Head of caudate nucleus (tissue), 42 donors: ENCODE measurements at regions not wholly inside any gene's neighbourhood (a gene's known extent, or its start where the extent isn't known, plus 50 kb on each side); places are given as distances from the start of the nearest gene placed in this dataset.
"Not testable (repeated sequence)": the region's sequence is repeated elsewhere in the genome, so short reads cannot be mapped to it uniquely, and the experiment has no call there.

ENCODE experiments used
- DNase-seq, 42 donors: peaks; one replicate each; pipeline versions ENCODE4 v3.0.0 to v3.0.0-alpha.2; 2020 to 2021; ENCODE audit warnings: mixed read lengths in 7 of 42
- intact Hi-C: fragments of 100-400 bp; cut with DNase I; formaldehyde crosslinking; loops from one replicate; pipeline ENCODE4 v1.15.0; 2022

DNA sequence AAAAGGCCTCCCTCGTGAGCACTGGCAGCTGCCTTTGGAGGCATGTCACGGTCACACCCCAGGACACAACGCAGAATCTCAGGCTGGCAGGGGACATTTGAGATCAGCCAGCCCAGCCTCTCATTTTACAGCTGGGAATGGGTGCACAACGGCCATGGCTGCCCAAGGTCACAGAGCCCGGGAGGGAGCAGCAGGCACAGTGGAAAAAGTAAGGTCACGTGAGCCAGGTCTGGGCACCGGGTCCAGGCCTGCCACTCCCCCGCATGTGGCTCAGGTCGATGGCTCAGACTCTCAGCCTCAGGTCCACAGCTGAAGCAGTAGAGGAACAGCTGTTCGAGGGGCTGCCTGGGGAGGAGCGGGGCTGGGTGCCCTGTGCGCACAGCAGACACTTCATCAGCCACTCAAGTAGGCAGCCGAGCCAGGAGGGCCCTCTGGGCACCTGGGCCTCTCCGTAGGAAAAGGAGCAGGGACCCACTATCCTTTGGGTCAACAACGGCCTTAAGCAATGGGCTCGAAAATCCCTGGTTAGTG is 260.6 kb downstream of the GOLGA6L6 start:
- peak in 4 of 42 donors; percentile 14 to 43 (median 38) for DNase-seq

DNA sequence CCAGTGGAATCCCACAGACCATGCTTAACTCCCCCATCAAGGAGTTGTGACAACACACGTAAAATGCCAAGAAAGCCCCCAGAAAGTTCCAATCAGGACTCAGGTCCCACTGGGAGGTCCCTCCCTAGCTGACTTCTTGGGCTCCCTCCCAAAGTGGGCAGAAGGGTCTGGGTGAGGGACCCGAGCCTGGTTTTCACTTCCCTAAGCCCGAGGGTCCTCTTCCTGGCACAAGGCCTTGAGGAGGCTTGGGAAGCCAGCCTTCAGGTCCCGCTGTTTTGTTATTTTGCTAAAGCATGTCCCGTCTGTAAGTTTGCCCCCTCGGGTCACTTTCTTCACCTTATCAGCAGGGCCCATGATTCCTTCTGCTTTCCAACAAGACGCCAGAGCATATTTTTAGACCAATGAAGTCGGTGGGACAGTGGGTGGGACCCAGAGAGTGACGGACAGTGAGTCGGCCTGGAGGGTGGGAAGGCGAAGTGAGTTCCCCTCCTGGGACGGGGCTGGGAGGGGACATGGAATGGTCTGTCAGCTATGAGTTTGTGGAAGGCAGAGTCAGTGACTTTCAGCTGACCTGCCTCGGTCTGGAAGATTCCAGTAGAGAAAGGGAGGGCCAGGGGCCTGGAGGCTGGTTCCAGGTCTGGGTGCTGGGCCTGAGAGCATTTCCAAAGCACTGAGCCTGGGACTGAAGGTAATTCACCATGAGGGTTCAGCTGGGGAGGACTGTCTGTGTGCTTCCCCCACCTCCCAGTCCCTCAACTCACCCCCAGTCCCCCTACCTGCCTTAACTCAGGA is 261.3 kb downstream of the GOLGA6L6 start:
- DNase-seq: peak in 5 of 42 donors; percentile 7 to 43 (median 30)
- intact Hi-C loops: not testable (repeated sequence)

More for the DNA sequence above, 260.6 kb downstream of the GOLGA6L6 start:
- intact Hi-C loops: no loop called here

- intact Hi-C loops: not testable (repeated sequence)
Observed at GRCh38 chr15:20279056-20279455, 262.5 kb downstream of the GOLGA6L6 start.

GRCh38 chr15:20278376-20278775 is 263.2 kb downstream of the GOLGA6L6 start:
- peak in 3 of 42 donors; percentile 5 to 39 (median 38) for DNase-seq
- intact Hi-C loops: not testable (repeated sequence)

More at GRCh38 chr15:20279056-20279455, 262.5 kb downstream of the GOLGA6L6 start:
- DNase-seq: peak in 3 of 42 donors; percentile 6 to 29 (median 20)

DNA sequence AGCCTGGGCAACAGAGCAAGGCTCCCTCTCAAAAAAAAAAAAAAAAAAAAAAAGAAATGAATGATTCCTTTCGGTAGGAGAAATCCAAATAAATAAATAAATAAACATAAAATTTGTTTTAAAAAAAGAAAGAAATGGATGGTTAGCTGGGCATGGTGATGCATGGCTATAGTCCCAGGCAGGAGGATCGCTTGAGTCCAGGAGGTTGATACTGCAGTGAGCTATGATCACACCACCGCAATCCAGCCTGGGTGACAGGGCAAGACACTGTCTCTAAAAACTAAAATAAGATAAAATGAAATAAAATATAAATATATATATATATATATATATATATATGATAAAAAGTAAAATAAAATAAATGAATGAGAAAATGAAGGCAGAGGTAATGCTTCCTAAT is 264.1 kb downstream of the GOLGA6L6 start:
- DNase-seq: peak in 4 of 42 donors; percentile 5 to 42 (median 36)
- intact Hi-C loops: not testable (repeated sequence)

DNA sequence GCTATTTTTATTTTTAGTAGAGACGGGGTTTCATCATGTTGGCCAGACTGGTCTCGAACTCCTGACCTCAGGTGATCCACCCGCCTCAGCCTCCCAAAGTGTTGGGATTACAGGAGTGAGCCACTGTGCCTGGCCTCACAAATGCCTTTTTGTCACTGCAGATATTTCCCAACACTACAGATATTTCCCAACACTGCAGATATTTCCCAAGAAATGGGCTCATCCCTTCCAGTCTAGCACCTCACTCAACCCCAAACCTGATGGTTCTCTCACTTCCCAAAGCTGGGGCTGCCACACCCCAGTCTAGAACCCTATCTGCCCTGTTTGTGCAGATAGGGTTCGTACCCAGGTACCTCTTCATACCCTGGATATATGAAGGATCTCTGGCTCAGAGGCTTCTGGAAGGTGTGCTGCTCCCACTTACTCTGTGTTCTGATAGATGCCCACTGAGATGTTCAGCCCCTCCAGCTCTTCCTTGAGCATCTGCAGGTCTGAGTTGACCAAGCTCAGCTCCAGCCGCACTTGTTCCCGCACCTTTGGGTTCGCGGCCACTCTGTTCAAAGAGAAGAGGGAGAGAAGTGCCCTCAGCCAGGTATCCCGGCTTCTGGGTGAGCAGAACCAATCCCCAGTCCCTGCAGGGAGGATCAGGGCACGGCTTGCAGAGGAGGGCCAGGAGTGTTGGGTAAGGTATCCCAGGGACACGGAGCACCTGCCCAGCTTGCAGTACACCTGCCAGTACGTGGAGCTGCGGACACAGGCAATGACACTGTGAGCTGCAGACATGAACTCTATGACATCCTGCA is 265.1 kb downstream of the GOLGA6L6 start:
- DNase-seq: peak in 4 of 42 donors; percentile 19 to 47 (median 38)
- intact Hi-C loops: not testable (repeated sequence)

DNA sequence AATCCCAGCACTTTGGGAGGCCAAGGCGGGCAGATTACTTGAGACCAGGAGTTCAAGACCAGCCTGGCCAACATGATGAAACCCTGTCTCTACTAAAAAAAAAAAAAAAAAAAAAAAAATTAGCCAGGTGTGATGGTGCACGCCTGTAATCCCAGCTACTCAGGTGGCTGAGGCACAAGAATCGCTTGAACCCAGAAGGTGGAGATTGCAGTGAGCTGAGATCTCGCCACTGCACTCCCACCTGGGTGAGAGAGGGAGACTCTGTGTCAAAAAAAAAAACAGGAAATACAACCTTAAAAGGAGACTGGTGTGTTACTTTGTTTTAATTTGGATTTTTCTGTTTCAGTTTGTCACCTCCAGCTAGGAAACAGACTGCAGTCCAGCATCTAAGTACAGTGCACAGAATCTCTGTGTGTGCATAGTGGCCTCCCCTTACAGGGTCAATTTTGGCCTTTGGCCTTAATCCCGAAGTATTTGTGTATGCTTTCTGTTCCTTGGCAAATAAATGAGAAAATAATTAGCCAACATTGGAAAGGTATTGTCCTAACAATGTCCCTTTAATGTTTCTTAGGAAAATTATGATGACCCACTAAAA is 266.1 kb downstream of the GOLGA6L6 start:
- intact Hi-C loops: not testable (repeated sequence)

GRCh38 chr15:20272422-20273184 is 269.0 kb downstream of the GOLGA6L6 start:
- intact Hi-C loops: no loop called here
- no peak for DNase-seq

More for the DNA sequence above, 266.1 kb downstream of the GOLGA6L6 start:
- peak in 4 of 42 donors; percentile 6 to 40 (median 22) for DNase-seq

- DNase-seq: no peak
- intact Hi-C loops: no loop called here
Observed at GRCh38 chr15:20271647-20272046, 270.0 kb downstream of the GOLGA6L6 start.

GRCh38 chr15:20269956-20270355 is 271.6 kb downstream of the GOLGA6L6 start:
- intact Hi-C loops, DNase-seq: not testable (repeated sequence)

DNA sequence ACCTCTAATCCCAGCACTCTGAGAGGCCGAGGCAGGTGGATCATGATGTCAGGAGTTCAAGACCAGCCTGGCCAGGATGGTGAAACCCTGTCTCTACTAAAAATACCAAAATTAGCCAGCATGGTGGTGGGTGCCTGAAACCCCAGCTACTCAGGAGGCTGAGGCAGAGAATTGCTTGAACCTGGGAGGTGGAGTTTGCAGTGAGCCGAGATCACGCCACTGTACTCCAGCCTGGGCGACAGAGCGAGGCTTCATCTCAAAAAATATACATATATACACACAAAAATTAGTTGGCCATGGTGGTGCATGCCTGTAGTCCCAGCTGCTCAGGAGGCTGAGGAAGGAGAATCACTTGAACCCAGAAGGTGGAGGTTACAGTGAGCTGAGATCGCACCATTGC is 273.6 kb downstream of the GOLGA6L6 start:
- intact Hi-C loops: not testable (repeated sequence)
- peak in 1 of 42 donors; percentile 3 for DNase-seq

DNA sequence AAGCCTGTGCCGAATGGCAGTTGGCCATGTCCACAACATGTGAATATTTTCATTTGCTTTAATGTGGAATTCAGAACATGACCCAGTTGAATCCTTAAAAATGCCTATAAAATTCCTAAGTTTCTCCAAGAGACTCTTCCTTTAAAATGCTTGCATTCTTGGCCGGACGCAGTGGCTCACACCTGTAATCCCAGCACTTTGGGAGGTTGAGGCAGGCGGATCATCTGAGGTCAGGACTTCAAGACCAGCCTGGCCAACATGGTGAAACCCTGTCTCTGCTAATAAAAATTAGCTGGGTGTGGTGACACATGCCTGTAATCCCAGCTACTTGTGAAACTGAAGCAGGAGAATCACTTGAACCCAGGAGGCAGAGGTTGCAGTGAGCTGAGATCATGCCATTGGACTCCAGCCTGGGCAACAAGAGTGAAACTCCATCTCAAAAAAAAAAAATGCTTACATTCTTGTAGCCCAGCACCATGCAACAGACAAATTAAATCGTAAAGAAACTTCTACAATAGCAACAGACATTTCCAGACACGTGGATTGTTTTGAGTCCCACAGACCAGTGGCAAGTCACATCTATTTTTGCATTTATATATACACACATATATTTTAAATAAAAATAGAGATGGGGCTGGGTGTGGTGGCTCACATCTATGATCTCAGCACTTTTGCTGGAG is 274.4 kb downstream of the GOLGA6L6 start:
- intact Hi-C loops: not testable (repeated sequence)
- DNase-seq: peak in 1 of 42 donors; percentile 1

DNA sequence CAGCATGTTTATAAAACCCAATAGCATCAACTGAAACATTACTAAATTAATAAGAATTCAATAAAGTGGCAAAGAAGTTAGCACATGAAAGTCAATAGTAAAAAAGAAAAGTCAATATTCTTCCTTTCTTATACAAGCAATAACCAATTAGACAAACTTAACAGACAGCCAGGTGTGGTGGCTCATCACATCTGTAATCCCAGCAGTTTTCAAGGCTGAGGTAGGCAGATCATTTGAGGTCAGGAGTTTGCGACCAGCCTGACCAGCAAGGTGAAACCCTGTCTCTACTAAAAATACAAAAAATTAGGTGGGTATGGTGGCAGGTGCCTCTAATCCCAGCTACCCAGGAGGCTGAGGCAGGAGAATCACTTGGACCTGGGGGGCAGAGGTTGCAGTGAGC is 275.9 kb downstream of the GOLGA6L6 start:
- peak in 1 of 42 donors; percentile 2 for DNase-seq
- intact Hi-C loops: not testable (repeated sequence)

DNA sequence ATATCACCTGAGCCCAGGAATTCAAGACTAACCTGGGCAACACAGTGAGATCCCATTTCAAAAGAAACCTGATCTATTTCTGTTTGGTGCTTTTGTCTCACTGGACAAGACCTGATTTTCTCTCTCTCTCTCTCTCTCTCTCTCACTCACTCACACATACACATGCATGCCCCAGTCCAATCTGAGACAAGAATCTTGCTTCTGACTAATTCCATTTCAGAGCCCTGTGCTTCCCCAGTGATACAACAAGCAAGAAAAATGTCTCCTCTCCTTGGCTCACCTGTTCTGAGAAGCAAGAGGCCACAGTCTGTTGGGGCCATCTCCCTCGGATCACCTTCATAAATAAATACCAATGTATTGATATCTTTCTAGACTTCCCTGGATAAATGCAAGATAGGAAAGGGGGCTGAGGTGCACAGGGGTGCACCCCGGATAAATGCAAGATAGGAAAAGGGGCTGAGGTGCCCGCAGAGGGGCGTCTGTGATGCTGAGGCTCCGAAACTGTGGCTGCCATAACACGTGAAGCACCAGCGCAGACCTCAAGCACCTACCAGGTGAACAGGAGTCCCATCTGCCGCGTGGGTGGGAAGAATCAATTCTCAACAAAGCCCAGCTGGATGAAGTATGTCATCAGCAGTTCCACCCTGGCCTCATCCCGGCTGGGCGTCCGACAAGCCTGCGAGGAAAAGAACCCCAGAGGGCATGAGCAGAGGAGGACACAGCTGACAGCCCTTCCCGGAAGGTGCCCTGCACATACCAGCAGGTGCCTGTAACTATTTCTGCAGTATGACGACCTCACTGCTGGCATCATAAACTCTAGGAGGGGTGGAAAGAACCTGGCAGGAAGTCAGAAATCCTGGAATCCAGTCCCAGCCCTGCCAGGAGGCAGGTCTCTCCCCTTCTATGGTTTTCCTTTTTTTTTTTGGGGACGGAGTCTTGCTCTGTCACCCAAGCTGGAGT is 280.0 kb downstream of the GOLGA6L6 start:
- peak in 1 of 42 donors; percentile 18 for DNase-seq
- intact Hi-C loops: not testable (repeated sequence)

DNA sequence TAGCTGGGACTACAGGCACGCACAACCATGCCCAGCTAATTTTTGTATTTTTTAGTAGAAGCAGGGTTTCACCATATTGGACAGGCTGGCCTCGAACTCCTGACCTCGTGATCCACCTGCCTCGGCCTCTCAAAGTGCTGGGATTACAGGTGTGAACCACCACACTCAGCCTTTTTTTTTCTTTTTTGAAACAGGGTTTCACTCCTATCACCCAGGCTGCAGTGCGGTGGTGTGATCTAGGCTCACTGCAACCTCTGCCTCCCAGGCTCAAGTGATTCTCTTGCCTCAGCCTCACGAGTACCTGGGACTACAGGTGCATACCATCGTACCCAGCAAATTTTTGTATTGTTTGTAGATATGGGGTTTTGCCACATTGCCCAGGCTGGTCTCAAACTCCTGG is 280.9 kb downstream of the GOLGA6L6 start:
- intact Hi-C loops, DNase-seq: not testable (repeated sequence)

DNA sequence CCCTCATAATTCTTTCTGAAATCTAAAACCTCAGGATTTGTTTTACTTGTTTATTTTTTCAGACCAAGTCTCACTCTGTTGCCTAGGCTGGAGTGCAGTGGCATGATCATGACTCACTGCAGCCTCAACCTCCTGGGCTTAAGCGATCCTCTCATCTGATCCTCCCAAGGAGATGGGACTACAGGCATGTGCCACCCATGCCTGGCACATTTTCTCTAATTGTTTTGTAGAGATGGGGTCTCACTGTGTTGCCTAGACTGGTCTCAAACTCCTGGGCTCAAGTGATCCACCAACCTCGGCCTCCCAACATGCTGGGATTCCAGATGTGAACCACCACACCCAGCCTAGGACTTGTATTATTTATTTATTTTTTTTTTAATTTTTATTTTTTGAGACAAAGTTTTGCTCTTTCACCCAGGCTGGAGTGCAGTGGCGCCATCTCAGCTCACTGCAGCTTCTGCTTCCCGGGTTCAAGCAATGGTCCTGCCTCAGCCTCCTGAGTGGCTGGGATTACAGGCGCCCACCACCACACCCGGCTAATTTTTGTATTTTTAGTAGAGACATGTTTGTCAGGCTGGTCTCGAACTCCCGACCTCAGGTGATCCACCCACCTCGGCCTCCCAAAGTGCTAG is 281.9 kb downstream of the GOLGA6L6 start:
- DNase-seq, intact Hi-C loops: not testable (repeated sequence)
